ENCODE measurements at regions not wholly inside any gene's neighbourhood (a gene's known extent, or its start where the extent isn't known, plus 50 kb on each side); places are given as distances from the start of the nearest gene placed in this dataset.

DNA sequence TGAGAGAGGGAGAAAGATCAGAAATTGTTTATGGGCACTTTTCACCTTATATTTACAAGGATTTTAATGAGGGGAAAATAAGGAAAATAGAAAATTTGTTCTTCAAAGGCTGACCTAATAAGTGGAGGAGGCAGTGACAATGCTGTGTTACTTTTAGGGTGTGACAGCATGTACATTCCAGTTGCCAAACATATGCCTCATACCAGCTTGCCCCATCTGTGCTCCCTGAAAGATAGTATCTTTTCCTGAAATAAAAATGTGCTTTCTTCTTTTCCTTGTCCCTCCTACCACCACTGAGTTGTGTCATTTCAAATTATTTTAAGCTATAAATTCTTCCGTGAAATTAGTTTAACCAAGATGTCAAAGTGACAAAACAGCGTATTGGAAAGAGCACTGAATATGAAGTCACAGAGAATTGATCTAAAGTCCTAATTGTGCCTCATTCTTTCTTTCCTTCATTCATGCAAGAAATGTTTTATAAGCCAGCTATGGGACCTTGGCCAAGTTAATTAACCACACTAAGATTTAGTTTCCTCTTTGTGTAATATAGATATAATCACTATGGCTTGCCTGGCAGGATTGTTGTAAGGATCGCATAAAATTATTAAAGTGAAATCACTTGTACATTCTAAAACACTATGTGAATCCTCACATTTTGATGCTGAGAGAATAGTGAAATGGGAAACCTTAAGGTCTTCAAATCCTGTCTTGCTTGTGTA is 1307.5 kb upstream of the TENM4 start:
- TF ChIP-seq YY1 (IDR thresholded peaks at IDR 0.05; ENCODE audit: low read depth) = no peak
- no peak for TF ChIP-seq EP300 (IDR thresholded peaks at IDR 0.05; ENCODE audit: borderline replicate concordance)
- TF ChIP-seq TEAD4 (IDR thresholded peaks at IDR 0.05) = no peak
- no peak for TF ChIP-seq CEBPB (IDR thresholded peaks at IDR 0.05)
- TF ChIP-seq, protein P1, sequence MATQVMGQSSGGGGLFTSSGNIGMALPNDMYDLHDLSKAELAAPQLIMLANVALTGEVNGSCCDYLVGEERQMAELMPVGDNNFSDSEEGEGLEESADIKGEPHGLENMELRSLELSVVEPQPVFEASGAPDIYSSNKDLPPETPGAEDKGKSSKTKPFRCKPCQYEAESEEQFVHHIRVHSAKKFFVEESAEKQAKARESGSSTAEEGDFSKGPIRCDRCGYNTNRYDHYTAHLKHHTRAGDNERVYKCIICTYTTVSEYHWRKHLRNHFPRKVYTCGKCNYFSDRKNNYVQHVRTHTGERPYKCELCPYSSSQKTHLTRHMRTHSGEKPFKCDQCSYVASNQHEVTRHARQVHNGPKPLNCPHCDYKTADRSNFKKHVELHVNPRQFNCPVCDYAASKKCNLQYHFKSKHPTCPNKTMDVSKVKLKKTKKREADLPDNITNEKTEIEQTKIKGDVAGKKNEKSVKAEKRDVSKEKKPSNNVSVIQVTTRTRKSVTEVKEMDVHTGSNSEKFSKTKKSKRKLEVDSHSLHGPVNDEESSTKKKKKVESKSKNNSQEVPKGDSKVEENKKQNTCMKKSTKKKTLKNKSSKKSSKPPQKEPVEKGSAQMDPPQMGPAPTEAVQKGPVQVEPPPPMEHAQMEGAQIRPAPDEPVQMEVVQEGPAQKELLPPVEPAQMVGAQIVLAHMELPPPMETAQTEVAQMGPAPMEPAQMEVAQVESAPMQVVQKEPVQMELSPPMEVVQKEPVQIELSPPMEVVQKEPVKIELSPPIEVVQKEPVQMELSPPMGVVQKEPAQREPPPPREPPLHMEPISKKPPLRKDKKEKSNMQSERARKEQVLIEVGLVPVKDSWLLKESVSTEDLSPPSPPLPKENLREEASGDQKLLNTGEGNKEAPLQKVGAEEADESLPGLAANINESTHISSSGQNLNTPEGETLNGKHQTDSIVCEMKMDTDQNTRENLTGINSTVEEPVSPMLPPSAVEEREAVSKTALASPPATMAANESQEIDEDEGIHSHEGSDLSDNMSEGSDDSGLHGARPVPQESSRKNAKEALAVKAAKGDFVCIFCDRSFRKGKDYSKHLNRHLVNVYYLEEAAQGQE (IDR thresholded peaks at IDR 0.05; ENCODE audit: low read depth) = no peak

All from Ishikawa (cell line).